HG03439 (cell line): ENCODE measurements at regions not wholly inside any gene's neighbourhood (a gene's known extent, or its start where the extent isn't known, plus 50 kb on each side); places are given as distances from the start of the nearest gene placed in this dataset.

Experiments used
- ATAC-seq: cut with Tn5 transposase; IDR thresholded peaks from one replicate; pipeline ENCODE4 v1.9.1; 2021; ENCODE audit warnings: mild to moderate bottlenecking, moderate library complexity; ENCODE audit not compliant: unreplicated experiment

DNA sequence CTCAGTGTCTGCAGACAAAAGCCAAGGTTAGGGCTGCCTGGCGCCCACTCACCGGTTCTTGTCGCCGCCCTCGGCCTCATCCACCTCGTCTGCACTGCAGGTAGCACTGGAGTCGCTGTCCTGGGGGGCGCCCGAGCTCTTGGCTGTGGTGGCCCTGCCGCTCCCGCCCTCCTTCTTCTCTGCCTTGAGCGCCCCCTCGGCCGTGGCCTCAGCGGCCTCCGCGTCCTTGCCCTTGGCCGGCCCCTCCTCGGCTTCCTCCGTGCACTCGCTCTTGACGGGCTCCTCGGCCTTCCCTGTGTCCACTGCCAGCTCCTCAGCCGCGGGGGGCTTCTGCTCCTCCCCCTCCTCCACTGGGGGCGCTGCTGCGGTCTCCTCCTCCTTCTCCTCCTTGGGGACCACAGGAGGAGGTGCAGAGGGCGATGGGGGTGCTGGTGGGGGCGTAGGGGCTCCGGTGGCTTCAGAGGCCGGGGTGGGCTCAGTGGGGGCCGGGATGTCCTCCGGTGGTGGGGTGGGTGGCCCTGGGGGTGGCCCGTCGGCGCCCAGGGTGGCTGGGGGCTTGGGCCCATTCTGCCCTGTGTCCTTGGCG, 77.2 kb downstream of the RFLNA start:
- no peak for ATAC-seq

GRCh38 chr12:124371366-124371765, 76.5 kb downstream of the RFLNA start:
- no peak for ATAC-seq

DNA sequence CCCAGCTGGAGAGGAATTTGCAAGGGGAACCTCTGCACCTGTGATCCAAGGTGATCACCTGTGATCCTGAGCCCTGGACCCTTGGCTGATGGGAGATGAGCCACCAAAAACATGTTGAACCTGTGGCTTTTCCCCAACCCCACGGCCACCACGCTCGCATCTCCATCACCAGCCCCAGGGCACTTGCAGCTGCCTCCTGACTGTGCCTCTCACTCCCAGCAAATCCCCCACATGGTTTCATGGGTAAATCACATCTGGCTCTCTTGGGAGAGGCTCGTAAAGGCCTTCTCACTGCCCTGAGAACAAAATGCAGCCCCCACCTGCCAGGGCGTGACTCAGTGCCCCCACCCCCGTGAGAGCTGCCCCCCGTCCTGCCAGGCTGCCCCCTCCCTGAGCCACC, 76.0 kb downstream of the RFLNA start:
- ATAC-seq = no peak

- no peak for ATAC-seq
Observed at GRCh38 chr12:124370384-124370783, 75.5 kb downstream of the RFLNA start.

DNA sequence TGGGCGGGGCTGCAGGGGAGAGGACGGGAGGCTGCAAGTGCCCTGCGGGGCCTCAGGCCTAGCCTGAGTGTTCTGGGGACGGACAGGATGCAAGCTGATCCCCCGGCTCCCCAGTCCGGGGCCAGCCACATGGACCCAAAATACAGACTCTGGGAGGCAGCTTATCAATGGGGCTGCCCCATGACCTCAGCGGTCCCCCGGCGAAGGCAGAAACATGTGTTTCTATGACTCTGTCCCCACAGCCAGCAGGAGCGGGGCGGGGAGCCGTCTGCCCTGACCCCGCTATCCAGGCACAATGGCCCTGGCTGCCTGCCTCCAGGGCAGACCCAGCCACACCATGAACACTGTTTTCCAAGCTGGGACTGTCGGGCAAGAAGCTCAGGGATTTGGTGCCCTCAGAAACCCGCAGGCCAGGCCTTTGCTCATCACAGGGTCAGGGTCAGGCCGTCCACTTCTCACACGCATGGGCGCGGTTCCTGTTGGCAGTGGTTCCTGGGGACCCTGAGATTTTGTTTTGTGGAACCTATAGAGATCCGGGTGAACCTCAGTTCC, 75.0 kb downstream of the RFLNA start:
- ATAC-seq = no peak

DNA sequence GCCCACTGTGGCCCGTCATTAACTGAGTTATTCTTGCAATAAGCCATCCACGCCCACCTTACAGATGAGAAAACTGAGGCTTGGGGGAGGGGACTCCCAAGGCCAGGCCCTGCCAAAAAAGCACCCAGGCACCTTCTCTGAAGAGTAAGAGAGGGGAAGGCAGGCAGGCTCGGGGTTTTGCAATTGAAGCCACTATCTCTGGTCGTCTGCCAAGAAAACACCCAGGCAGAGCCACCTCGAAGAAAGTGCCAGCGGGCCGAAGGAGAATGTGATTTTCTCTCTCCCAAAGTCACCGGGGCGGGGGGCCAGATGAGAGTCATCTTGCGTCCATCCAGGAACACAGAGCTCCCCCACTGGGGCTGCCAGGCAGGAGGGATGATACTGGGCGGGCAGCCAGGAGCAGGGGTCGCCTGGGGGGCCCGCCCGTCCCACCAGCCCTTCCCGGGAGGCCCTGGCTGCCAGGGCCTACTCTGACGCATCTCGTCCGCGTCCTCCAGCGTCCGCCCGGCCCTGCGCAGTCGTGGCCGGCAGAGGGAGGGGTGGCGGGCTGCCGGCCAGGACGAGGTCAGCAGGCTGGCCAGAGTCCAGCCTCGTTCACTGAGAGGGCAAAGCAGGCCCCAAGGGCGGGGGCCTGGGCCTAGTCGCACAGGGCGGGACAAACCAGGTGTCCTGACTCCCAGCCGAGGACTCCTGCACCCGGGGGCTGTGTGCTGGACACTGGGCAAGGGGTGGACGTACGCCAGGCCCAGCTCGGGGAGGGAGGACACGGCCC, 74.3 kb downstream of the RFLNA start:
- ATAC-seq = no peak

DNA sequence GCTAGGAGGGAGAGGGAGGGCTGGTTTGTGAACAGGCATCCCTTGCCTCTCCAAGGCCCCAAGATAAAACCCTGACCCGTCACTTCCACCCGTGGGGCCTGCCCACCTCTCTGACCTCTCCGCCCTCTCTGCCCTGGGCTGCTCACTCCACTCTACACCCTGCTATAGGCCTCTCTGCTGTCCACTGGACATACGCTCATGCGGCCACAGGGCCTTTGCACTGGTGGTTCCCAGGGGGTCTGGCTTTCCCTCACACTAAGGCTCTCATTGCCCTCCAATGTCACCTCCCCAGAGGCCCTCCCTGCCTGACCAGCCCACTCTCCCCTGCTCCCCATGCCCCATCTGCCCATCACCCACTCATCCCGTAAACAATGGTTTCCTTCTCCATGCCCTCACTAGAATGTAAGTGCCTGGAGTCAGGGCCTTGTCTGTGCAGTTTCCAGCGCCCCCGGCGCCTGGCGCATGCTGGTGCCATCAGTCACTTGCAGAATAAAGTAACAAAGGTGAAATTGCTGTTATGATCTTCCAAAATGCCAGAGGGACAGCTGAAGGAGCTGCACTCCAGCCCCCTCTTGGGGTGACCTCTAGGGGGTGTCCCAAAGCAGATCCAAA, 73.6 kb downstream of the RFLNA start:
- ATAC-seq = no peak

- ATAC-seq = no peak
Observed at GRCh38 chr12:124365726-124366430, 71.0 kb downstream of the RFLNA start.
